ENCODE measurements at regions not wholly inside any gene's neighbourhood (a gene's known extent, or its start where the extent isn't known, plus 50 kb on each side); places are given as distances from the start of the nearest gene placed in this dataset.

DNA sequence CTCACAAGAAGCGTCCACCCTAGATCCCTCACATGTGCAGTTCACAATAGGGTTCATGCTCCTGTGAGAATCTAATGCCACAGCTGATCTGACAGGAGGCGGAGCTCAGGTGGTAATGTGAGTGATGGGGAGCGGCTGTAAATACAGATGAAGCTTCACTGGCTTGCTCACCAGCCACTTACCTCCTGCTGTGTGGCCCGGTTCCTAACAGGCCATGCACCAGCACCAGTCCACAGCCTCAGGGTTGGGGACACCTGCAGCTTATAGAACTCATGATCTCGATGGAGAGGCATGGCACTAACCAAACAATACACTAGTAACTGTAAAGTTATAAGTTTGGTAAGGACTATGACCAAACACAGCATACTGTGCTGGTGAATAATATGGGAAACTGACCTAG is 368.0 kb upstream of the CDH5 start:
- no peak for TF ChIP-seq EZH2 (IDR thresholded peaks at IDR 0.05; ENCODE audit: low read depth, low read length, severe bottlenecking)
- TF ChIP-seq, protein P1, sequence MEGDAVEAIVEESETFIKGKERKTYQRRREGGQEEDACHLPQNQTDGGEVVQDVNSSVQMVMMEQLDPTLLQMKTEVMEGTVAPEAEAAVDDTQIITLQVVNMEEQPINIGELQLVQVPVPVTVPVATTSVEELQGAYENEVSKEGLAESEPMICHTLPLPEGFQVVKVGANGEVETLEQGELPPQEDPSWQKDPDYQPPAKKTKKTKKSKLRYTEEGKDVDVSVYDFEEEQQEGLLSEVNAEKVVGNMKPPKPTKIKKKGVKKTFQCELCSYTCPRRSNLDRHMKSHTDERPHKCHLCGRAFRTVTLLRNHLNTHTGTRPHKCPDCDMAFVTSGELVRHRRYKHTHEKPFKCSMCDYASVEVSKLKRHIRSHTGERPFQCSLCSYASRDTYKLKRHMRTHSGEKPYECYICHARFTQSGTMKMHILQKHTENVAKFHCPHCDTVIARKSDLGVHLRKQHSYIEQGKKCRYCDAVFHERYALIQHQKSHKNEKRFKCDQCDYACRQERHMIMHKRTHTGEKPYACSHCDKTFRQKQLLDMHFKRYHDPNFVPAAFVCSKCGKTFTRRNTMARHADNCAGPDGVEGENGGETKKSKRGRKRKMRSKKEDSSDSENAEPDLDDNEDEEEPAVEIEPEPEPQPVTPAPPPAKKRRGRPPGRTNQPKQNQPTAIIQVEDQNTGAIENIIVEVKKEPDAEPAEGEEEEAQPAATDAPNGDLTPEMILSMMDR (IDR thresholded peaks at IDR 0.05; ENCODE audit: control extremely low read depth in 1 of 3, insufficient read depth in 1 of 3, low read depth in 1 of 3, low read length in 3 of 3) = no peak
- TF ChIP-seq ZNF274 (IDR thresholded peaks at IDR 0.05; ENCODE audit: borderline replicate concordance, extremely low read depth, low read length) = no peak
- no peak for TF ChIP-seq CHD1 (IDR thresholded peaks at IDR 0.05; ENCODE audit: low read depth, low read length)
- TF ChIP-seq POLR2A (IDR thresholded peaks at IDR 0.05; ENCODE audit: control extremely low read depth in 1 of 2, low read depth in 2 of 2, low read length in 2 of 2) = no peak
- TF ChIP-seq SIN3A (conservative IDR thresholded peaks at IDR 0.05 in 1 of 2, IDR thresholded peaks at IDR 0.05 in 1 of 2; ENCODE audit: low read depth in 1 of 2, low read length in 2 of 2) = no peak
- no peak for TF ChIP-seq ASH2L (IDR thresholded peaks at IDR 0.05; ENCODE audit: low read length)
- TF ChIP-seq KDM5A (IDR thresholded peaks at IDR 0.05; ENCODE audit: low read length) = no peak

Data from H1 (cell line).